ENCODE measurements at regions not wholly inside any gene's neighbourhood (a gene's known extent, or its start where the extent isn't known, plus 50 kb on each side); places are given as distances from the start of the nearest gene placed in this dataset.
A peak's percentile ranks its signal among the peaks of the same experiment; 100 is the strongest.
"Not testable (repeated sequence)": the region's sequence is repeated elsewhere in the genome, so short reads cannot be mapped to it uniquely, and the experiment has no call there.

- Histone ChIP-seq H3K4me3 (ENCODE audit: insufficient read depth, low read depth, low read length) (no peak overlapping the region), H3K36me3 (replicated peaks; ENCODE audit: control insufficient read depth, insufficient read depth, low read length) (no peaks in the 10 kb centered on the region), H3K27me3 (ENCODE audit: control insufficient read depth, insufficient read depth, low read length) (no peaks in the 10 kb centered on the region)
- no peak for DNase-seq
Measured at GRCh38 chr6:126945812-126946360, 172.6 kb upstream of the RSPO3 start.

- no peak overlapping the region for H3K4me3 ChIP-seq (ENCODE audit: insufficient read depth, low read depth, low read length)
Measured at GRCh38 chr6:126947070-126947469, 171.4 kb upstream of the RSPO3 start.

GRCh38 chr6:126949786-126950185 is 168.7 kb upstream of the RSPO3 start:
- DNase-seq = no peak
- Histone ChIP-seq H3K4me3 (ENCODE audit: insufficient read depth, low read depth, low read length) (no peak overlapping the region), H3K27me3 (ENCODE audit: control insufficient read depth, insufficient read depth, low read length) (no peaks in the 10 kb centered on the region), H3K36me3 (replicated peaks; ENCODE audit: control insufficient read depth, insufficient read depth, low read length) (no peaks in the 10 kb centered on the region)

More at GRCh38 chr6:126947070-126947469, 171.4 kb upstream of the RSPO3 start:
- Histone ChIP-seq H3K27me3 (ENCODE audit: control insufficient read depth, insufficient read depth, low read length) (no peaks in the 10 kb centered on the region), H3K36me3 (replicated peaks; ENCODE audit: control insufficient read depth, insufficient read depth, low read length) (no peaks in the 10 kb centered on the region)
- DNase-seq = no peak

DNA sequence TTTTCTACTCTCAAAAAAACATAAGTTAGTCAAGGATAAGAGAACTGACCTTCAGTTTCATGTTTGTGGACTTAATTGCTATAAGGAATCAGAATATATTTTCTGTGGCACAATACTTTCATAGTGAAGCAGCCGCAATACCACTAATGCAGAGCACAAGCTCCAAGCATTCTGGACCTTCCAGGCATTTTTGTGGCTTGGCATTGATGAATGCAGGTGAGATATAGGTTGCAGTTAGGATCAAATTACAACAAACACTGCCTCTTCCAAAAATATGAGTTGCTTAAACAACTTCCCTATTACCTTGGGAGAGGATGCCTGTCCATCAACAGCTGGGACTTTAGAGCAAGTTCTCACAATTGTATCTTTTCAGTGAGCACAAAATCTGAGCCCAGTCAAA is 162.8 kb upstream of the RSPO3 start:
- Histone ChIP-seq H3K4me3 (ENCODE audit: insufficient read depth, low read depth, low read length) (no peak overlapping the region), H3K36me3 (replicated peaks; ENCODE audit: control insufficient read depth, insufficient read depth, low read length) (no peaks in the 10 kb centered on the region), H3K27me3 (ENCODE audit: control insufficient read depth, insufficient read depth, low read length) (no peaks in the 10 kb centered on the region)
- no peak for DNase-seq

GRCh38 chr6:126957721-126958120 is 160.8 kb upstream of the RSPO3 start:
- Histone ChIP-seq H3K4me3 (ENCODE audit: insufficient read depth, low read depth, low read length) (no peak overlapping the region), H3K36me3 (replicated peaks; ENCODE audit: control insufficient read depth, insufficient read depth, low read length) (no peaks in the 10 kb centered on the region), H3K27me3 (ENCODE audit: control insufficient read depth, insufficient read depth, low read length) (no peaks in the 10 kb centered on the region)
- DNase-seq = no peak

DNA sequence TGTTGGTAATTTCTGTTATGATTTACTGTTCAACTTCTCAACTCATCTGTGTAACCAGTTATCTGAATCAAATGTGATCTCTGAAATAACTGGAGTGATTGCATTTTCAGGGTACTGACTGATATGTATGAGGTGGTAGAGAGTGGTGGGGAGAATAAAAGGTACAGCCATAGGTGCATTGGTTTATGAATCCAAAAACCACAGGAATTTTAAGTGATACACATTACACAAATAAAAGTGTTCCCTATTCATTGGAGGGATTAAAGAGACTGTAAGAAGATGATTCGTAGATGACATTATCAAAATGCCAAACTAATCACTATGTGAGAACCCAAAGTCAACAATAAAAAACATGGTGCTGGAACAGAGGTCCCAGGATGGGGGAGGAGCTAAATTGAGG is 158.7 kb upstream of the RSPO3 start:
- no peak for DNase-seq
- Histone ChIP-seq H3K36me3 (replicated peaks; ENCODE audit: control insufficient read depth, insufficient read depth, low read length) (no peaks in the 10 kb centered on the region), H3K4me3 (ENCODE audit: insufficient read depth, low read depth, low read length) (no peak overlapping the region), H3K27me3 (ENCODE audit: control insufficient read depth, insufficient read depth, low read length) (no peaks in the 10 kb centered on the region)

GRCh38 chr6:126963077-126963809 is 155.2 kb upstream of the RSPO3 start:
- DNase-seq = no peak
- no peaks in the 10 kb centered on the region for H3K36me3 ChIP-seq (replicated peaks; ENCODE audit: control insufficient read depth, insufficient read depth, low read length)
- no peak overlapping the region for H3K4me3 ChIP-seq (ENCODE audit: insufficient read depth, low read depth, low read length)
- no peaks in the 10 kb centered on the region for H3K27me3 ChIP-seq (ENCODE audit: control insufficient read depth, insufficient read depth, low read length)

GRCh38 chr6:126967296-126968005 is 151.0 kb upstream of the RSPO3 start:
- H3K4me3 ChIP-seq (ENCODE audit: insufficient read depth, low read depth, low read length) = no peak overlapping the region
- H3K36me3 ChIP-seq (replicated peaks; ENCODE audit: control insufficient read depth, insufficient read depth, low read length) = no peaks in the 10 kb centered on the region
- H3K27me3 ChIP-seq (ENCODE audit: control insufficient read depth, insufficient read depth, low read length) = no peaks in the 10 kb centered on the region
- no peak for DNase-seq

GRCh38 chr6:126976253-126976797 is 142.1 kb upstream of the RSPO3 start:
- DNase-seq = peak; percentile 1
- Histone ChIP-seq H3K4me3 (ENCODE audit: insufficient read depth, low read depth, low read length) (no peak overlapping the region), H3K27me3 (ENCODE audit: control insufficient read depth, insufficient read depth, low read length) (no peaks in the 10 kb centered on the region), H3K36me3 (replicated peaks; ENCODE audit: control insufficient read depth, insufficient read depth, low read length) (no peaks in the 10 kb centered on the region)

DNA sequence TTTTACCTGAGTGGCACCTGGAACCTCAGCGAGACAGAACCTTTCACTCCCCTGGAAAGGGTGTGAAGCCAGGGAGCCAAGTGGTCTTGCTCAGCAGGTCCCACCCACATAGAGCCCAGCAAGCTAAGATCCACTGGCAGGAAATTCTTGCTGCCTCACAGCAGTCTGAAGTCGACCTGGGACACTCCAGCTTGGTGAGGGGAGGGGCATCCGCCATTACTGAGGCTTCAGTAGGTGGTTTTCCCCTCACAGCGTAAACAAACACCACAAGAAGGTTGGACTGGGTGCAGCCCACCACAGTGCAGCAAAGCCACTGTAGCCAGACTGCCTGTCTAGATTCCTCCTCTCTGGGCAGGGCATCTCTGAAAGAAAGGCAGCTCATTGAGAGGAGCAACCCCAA is 134.7 kb upstream of the RSPO3 start:
- no peak overlapping the region for H3K4me3 ChIP-seq (ENCODE audit: insufficient read depth, low read depth, low read length)
- DNase-seq = no peak
- no peaks in the 10 kb centered on the region for H3K36me3 ChIP-seq (replicated peaks; ENCODE audit: control insufficient read depth, insufficient read depth, low read length)
- H3K27me3 ChIP-seq (ENCODE audit: control insufficient read depth, insufficient read depth, low read length) = no peaks in the 10 kb centered on the region

DNA sequence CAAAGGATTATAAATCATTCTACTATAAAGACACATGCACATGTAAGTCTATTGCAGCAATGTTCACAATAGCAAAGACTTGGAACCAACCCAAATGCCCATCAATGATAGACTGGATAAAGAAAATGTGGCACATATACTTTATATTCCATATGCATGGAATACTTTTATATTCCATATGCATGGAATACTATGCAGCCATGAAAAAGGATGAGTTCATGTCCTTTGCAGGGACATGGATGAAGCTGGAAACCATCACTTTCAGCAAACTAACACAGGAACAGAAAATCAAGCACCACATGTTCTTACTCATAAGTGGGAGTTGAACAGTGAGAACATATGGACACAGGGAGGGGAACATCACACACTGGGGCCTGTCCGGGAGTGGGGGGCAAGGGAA is 130.3 kb upstream of the RSPO3 start:
- not testable (repeated sequence) for H3K36me3 ChIP-seq (replicated peaks; ENCODE audit: control insufficient read depth, insufficient read depth, low read length); H3K4me3 ChIP-seq (ENCODE audit: insufficient read depth, low read depth, low read length); H3K27me3 ChIP-seq (ENCODE audit: control insufficient read depth, insufficient read depth, low read length); DNase-seq

- H3K36me3 ChIP-seq (replicated peaks; ENCODE audit: control insufficient read depth, insufficient read depth, low read length) = no peaks in the 10 kb centered on the region
- no peak for DNase-seq
- no peak overlapping the region for H3K4me3 ChIP-seq (ENCODE audit: insufficient read depth, low read depth, low read length)
- H3K27me3 ChIP-seq (ENCODE audit: control insufficient read depth, insufficient read depth, low read length) = no peaks in the 10 kb centered on the region
Measured at GRCh38 chr6:127000631-127001030, 117.8 kb upstream of the RSPO3 start.

GRCh38 chr6:127013865-127014264 is 104.6 kb upstream of the RSPO3 start:
- no peak for DNase-seq
- Histone ChIP-seq H3K4me3 (ENCODE audit: insufficient read depth, low read depth, low read length) (no peak overlapping the region), H3K27me3 (ENCODE audit: control insufficient read depth, insufficient read depth, low read length) (no peaks in the 10 kb centered on the region), H3K36me3 (replicated peaks; ENCODE audit: control insufficient read depth, insufficient read depth, low read length) (no peaks in the 10 kb centered on the region)

DNA sequence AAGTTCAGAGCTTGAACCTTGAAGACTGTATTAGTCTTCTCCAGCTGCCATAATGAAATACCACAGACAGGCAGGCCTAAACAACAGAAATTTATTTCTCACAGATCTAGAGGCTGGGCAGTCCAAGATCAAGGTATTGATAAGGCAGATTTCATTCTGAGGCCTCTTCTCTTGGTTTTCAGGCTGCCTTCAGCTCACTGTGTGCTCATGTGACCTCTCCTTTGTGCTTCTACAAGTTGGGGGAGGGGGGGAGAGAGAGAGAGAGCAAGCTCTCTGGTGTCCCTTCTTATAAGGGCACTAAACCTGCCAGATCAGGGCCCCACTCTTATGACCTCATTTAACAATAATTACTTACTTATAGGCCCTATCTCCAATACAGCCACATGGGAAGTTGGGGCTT is 102.6 kb upstream of the RSPO3 start:
- no peaks in the 10 kb centered on the region for H3K36me3 ChIP-seq (replicated peaks; ENCODE audit: control insufficient read depth, insufficient read depth, low read length)
- H3K27me3 ChIP-seq (ENCODE audit: control insufficient read depth, insufficient read depth, low read length) = no peaks in the 10 kb centered on the region
- no peak for DNase-seq
- H3K4me3 ChIP-seq (ENCODE audit: insufficient read depth, low read depth, low read length) = no peak overlapping the region

GRCh38 chr6:127019828-127020227 is 98.6 kb upstream of the RSPO3 start:
- Histone ChIP-seq H3K4me3 (ENCODE audit: insufficient read depth, low read depth, low read length) (no peak overlapping the region), H3K36me3 (replicated peaks; ENCODE audit: control insufficient read depth, insufficient read depth, low read length) (no peaks in the 10 kb centered on the region), H3K27me3 (ENCODE audit: control insufficient read depth, insufficient read depth, low read length) (no peaks in the 10 kb centered on the region)
- DNase-seq = no peak

Data from H7 (cell line).